Activated B cell treated with CpG ODN at 0.5 μM for 24 hours (primary cell): ENCODE measurements at regions not wholly inside any gene's neighbourhood (a gene's known extent, or its start where the extent isn't known, plus 50 kb on each side); places are given as distances from the start of the nearest gene placed in this dataset.

Source experiments
- ATAC-seq: fragments of 200-7000 bp; cut with Tn5 transposase; one replicate; pipeline ENCODE4 v1.10.0; 2021; ENCODE audit warnings: low read depth, mild to moderate bottlenecking, moderate library complexity
- CTCF ChIA-PET: fragments of 350-600 bp; sonication (Branson Sonifier 250); formaldehyde crosslinking; loops from one replicate; lab custom pipeline; 2021; ENCODE audit warnings: antibody characterized with exemption; lab: Charles Lee
- POLR2A ChIA-PET: fragments of 350-600 bp; sonication (Branson Sonifier 250); formaldehyde crosslinking; loops from one replicate; lab custom pipeline; 2021; ENCODE audit warnings: antibody characterized with exemption; lab: Charles Lee
- DNase-seq: peaks from one replicate; pipeline ENCODE4 v3.0.0; 2022
- H3K27ac Mint-ChIP-seq: one replicate; pipeline ENCODE4 v1.8.0; 2020; ENCODE audit warnings: mixed read lengths
- H3K27me3 Mint-ChIP-seq: one replicate; pipeline ENCODE4 v1.8.0; 2021; ENCODE audit warnings: mixed read lengths
- H3K36me3 Mint-ChIP-seq: one replicate; pipeline ENCODE4 v1.8.0; 2021; ENCODE audit warnings: low read depth, mixed read lengths
- H3K4me1 Mint-ChIP-seq: one replicate; pipeline ENCODE4 v1.8.0; 2021; ENCODE audit warnings: mixed read lengths
- H3K4me3 Mint-ChIP-seq: one replicate; pipeline ENCODE4 v1.8.0; 2020; ENCODE audit warnings: mild to moderate bottlenecking, mixed read lengths
- H3K9me3 Mint-ChIP-seq: one replicate; pipeline ENCODE4 v1.8.0; 2020; ENCODE audit warnings: mixed read lengths
- intact Hi-C: fragments of 100-400 bp; cut with micrococcal nuclease; formaldehyde crosslinking; loops from one replicate; pipeline ENCODE4 v1.15.1; 2024
- TF ChIP-seq, protein P1 (sequence below): fragments of 200-600 bp; IDR thresholded peaks from one replicate; pipeline ENCODE4 v1.8.0; 2022; ENCODE audit warnings: antibody characterized with exemption, mild to moderate bottlenecking

- CTCF ChIA-PET, result no interaction called here
- POLR2A ChIA-PET, result no interaction called here
- TF ChIP-seq, protein P1, sequence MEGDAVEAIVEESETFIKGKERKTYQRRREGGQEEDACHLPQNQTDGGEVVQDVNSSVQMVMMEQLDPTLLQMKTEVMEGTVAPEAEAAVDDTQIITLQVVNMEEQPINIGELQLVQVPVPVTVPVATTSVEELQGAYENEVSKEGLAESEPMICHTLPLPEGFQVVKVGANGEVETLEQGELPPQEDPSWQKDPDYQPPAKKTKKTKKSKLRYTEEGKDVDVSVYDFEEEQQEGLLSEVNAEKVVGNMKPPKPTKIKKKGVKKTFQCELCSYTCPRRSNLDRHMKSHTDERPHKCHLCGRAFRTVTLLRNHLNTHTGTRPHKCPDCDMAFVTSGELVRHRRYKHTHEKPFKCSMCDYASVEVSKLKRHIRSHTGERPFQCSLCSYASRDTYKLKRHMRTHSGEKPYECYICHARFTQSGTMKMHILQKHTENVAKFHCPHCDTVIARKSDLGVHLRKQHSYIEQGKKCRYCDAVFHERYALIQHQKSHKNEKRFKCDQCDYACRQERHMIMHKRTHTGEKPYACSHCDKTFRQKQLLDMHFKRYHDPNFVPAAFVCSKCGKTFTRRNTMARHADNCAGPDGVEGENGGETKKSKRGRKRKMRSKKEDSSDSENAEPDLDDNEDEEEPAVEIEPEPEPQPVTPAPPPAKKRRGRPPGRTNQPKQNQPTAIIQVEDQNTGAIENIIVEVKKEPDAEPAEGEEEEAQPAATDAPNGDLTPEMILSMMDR, result no peak
- no peaks in the 10 kb centered on the region for H3K36me3 Mint-ChIP-seq
- H3K9me3 Mint-ChIP-seq, result peaks cover 3% of the 10 kb centered on the region
- no peak for DNase-seq
- intact Hi-C loops, result no loop called here
- H3K27ac Mint-ChIP-seq, result no peak overlapping the region
- ATAC-seq, result no peak
- peaks cover 14% of the 10 kb centered on the region for H3K4me1 Mint-ChIP-seq
- H3K27me3 Mint-ChIP-seq, result peaks cover 8% of the 10 kb centered on the region
- no peak overlapping the region for H3K4me3 Mint-ChIP-seq
These were observed 190.4 kb upstream of the ARG1 start for GRCh38 chr6:131382631-131383030.

GRCh38 chr6:131383421-131384411 is 189.3 kb upstream of the ARG1 start:
- no peak overlapping the region for H3K4me3 Mint-ChIP-seq
- intact Hi-C loops, result no loop called here
- peaks cover 10% of the 10 kb centered on the region for H3K4me1 Mint-ChIP-seq
- ChIA-PET POLR2A (interaction anchor here (0.6 kb wide), 1 partner anchor 231 kb away, joined by 7 read pairs; no protein-coding TSS in a partner anchor), CTCF (no interaction called here)
- DNase-seq (no peak), ATAC-seq (no peak)
- TF ChIP-seq, protein P1, result no peak
- peaks cover 10% of the 10 kb centered on the region for H3K27me3 Mint-ChIP-seq
- H3K27ac Mint-ChIP-seq, result no peak overlapping the region
- peaks cover 3% of the 10 kb centered on the region for H3K9me3 Mint-ChIP-seq
- no peaks in the 10 kb centered on the region for H3K36me3 Mint-ChIP-seq

- Mint-ChIP-seq H3K4me1 (no peaks in the 10 kb centered on the region), H3K36me3 (no peaks in the 10 kb centered on the region), H3K9me3 (no peaks in the 10 kb centered on the region), H3K27me3 (peaks cover 10% of the 10 kb centered on the region), H3K27ac (no peak overlapping the region), H3K4me3 (no peak overlapping the region)
- no peak for ATAC-seq
- TF ChIP-seq, protein P1, result no peak
- POLR2A ChIA-PET, result no interaction called here
- no peak for DNase-seq
- CTCF ChIA-PET, result no interaction called here
- intact Hi-C loops, result no loop called here
These were observed 185.2 kb upstream of the ARG1 start for GRCh38 chr6:131387562-131388447.

DNA sequence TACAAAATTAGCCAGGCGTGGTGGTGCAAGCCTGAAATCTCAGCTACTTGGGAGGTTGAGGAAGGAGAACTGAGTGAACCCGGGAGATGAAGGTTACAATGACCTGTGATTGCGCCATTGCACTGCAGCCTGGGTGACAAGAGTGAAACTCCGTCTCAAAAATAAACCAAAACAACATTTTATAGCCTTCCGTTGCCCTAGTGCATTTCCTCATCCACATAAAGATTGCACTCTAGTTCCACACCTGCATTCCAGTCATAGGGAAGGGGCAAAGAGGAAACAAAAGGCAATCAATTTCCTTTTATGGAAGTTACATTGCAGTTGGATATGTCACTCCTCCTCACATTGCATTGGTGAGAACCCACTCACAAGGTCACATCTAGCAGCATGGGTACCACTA is 182.7 kb upstream of the ARG1 start:
- no peaks in the 10 kb centered on the region for H3K36me3 Mint-ChIP-seq

More for the DNA sequence above, 182.7 kb upstream of the ARG1 start:
- H3K9me3 Mint-ChIP-seq, result peaks cover 5% of the 10 kb centered on the region
- no peak for DNase-seq
- H3K27me3 Mint-ChIP-seq, result peaks cover 7% of the 10 kb centered on the region
- intact Hi-C loops, result no loop called here
- ChIA-PET CTCF (no interaction called here), POLR2A (interaction anchor here (0.6 kb wide), 1 partner anchor 350 kb away, joined by 3 read pairs; no protein-coding TSS in a partner anchor)
- ATAC-seq, result no peak
- no peaks in the 10 kb centered on the region for H3K4me1 Mint-ChIP-seq
- TF ChIP-seq, protein P1, result no peak
- H3K4me3 Mint-ChIP-seq, result no peak overlapping the region
- H3K27ac Mint-ChIP-seq, result no peak overlapping the region
